ENCODE measurements at regions not wholly inside any gene's neighbourhood (a gene's known extent, or its start where the extent isn't known, plus 50 kb on each side); places are given as distances from the start of the nearest gene placed in this dataset.

DNA sequence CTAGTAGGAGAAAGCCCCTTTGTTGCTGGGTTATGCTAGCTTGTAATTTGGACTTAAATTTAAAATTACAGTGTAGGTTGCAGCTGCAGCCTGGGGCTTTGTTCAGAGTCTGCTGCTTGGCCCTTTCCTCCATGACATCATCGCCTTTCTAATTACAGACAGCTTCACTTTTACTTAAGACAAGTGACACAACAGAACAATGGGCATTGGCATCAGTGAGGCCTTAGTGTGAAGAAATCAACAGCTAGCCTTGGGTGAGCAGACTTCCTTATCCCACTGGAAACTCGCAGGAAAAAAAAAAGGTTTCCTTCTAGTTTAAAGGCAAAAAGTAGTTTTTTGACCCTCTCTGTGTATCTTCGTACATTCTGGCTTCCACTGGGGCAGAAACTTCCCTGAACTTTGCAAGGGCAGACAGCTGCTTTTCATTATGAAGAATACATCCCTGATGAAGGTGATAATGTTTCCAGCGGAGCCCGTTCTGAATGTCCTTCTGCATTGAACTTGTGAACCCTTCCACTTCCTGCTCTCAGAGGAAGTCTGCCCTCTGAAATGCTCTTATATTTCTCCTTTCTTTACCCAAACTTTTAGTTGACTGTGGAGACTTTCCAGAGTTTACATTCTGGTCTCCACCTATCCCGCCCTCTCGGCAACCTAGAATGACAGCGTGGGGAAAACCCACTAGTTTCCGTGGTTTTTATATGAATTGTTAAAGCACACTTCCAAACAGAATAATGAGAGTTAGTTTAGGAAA is 123.2 kb upstream of the FAM9C start:
- 50 to 71% methylated on average over 9 of the region's 9 CpGs for WGBS, 2 donors

DNA sequence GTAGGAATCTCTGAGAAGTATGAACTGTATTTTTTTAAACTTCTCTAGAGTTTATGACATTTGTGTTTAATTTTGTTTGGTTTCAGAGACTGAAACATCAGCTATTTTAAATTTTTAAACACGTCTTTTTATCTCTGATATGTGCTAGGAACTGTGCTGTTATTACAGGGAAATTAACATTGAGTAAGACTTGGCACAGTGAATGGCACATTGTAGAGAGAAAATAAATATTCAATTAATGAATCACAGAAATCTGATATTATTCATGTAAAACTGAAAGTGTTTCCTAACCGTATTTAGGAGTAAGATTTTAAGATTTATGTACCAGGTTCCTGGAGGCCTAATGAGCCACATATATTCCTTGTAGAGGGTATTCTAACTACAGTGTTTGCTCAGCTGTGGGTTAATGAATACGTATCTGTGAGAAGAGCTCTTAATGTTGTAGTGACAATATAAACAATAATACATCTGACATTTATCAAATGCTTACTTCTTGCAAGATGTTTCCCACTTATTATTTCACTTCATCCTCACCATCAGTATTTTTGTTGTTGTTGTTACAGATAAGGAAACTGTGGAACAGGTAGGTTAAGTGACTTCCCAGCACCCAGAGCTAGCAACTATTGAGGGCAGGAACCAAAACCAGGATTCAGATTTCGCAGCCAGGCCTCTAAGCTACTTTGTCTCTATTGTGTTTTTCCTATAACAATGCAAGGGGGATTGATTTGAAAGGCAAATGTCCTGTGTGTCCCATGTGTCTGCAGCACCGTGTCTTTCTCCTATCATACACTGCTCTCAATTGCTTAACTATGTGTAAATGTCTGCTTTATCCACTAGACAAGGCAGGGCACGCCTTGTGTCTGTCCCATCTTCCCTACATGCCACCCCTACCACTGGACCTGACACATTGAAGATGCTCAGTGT is 121.1 kb upstream of the FAM9C start:
- Histone ChIP-seq H3K4me1 (peaks cover 0 to 5% (median under 1%) of the 10 kb centered on the region in 4 donors), H3K36me3 (no peaks in the 10 kb centered on the region), H3K27me3 (no peaks in the 10 kb centered on the region), H3K4me3 (no peak overlapping the region), H3K27ac (peak overlapping the region in 2 of 4 donors; percentile 7 to 58), H3K9me3 (no peaks in the 10 kb centered on the region)
- intact Hi-C loops (cut with DNase I): no loop called here
- 51 to 75% methylated on average over 6 of the region's 6 CpGs for WGBS, 2 donors
- no peak for DNase-seq
- TF ChIP-seq POLR2AphosphoS5 (IDR thresholded peaks at IDR 0.05) (no peak), POLR2A (IDR thresholded peaks at IDR 0.05) (no peak), EP300 (IDR thresholded peaks at IDR 0.05) (no peak)
- TF ChIP-seq, protein P1, sequence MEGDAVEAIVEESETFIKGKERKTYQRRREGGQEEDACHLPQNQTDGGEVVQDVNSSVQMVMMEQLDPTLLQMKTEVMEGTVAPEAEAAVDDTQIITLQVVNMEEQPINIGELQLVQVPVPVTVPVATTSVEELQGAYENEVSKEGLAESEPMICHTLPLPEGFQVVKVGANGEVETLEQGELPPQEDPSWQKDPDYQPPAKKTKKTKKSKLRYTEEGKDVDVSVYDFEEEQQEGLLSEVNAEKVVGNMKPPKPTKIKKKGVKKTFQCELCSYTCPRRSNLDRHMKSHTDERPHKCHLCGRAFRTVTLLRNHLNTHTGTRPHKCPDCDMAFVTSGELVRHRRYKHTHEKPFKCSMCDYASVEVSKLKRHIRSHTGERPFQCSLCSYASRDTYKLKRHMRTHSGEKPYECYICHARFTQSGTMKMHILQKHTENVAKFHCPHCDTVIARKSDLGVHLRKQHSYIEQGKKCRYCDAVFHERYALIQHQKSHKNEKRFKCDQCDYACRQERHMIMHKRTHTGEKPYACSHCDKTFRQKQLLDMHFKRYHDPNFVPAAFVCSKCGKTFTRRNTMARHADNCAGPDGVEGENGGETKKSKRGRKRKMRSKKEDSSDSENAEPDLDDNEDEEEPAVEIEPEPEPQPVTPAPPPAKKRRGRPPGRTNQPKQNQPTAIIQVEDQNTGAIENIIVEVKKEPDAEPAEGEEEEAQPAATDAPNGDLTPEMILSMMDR (IDR thresholded peaks at IDR 0.05): no peak

More for the DNA sequence above, 123.2 kb upstream of the FAM9C start:
- DNase-seq: no peak
- peak overlapping the region; percentile 12 to 59 (median 52) for H3K27ac ChIP-seq
- H3K4me1 ChIP-seq: no peaks in the 10 kb centered on the region
- no peak overlapping the region for H3K4me3 ChIP-seq
- intact Hi-C loops (cut with DNase I): no loop called here
- TF ChIP-seq EP300 (IDR thresholded peaks at IDR 0.05) (no peak), POLR2A (IDR thresholded peaks at IDR 0.05) (no peak), POLR2AphosphoS5 (IDR thresholded peaks at IDR 0.05) (peak in 1 of 4 donors; percentile 15)
- TF ChIP-seq, protein P1 (IDR thresholded peaks at IDR 0.05): no peak
- no peaks in the 10 kb centered on the region for H3K36me3 ChIP-seq
- H3K9me3 ChIP-seq: no peaks in the 10 kb centered on the region
- H3K27me3 ChIP-seq: no peaks in the 10 kb centered on the region

DNA sequence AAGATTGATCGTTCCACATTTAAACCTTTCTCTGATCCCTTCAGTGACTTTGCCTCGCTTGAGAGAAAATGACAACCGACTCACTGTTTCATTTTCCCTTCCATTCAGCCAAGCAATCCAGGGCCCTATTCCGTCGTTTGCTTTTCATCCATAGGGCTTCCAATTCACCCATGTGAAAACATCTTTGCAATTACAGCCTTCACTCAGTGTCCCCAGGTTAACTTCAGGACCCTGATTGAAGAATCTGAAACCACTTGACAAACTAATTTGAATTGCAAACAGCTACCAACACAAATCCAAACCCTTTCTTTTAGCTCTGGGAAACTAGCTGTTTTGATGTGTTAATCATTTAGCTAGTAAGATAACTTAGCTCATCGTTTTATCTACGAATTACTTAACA is 120.2 kb upstream of the FAM9C start:
- H3K4me3 ChIP-seq: no peak overlapping the region
- no peaks in the 10 kb centered on the region for H3K27me3 ChIP-seq
- intact Hi-C loops (cut with DNase I): no loop called here
- H3K27ac ChIP-seq: peak overlapping the region in 2 of 4 donors; percentile 23 to 58
- TF ChIP-seq EP300 (IDR thresholded peaks at IDR 0.05) (no peak), POLR2AphosphoS5 (IDR thresholded peaks at IDR 0.05) (no peak), POLR2A (IDR thresholded peaks at IDR 0.05) (no peak)
- TF ChIP-seq, protein P1 (IDR thresholded peaks at IDR 0.05): no peak
- H3K4me1 ChIP-seq: peaks cover 0 to 14% (median 5%) of the 10 kb centered on the region in 4 donors
- WGBS, 2 donors: 53 to 65% methylated on average over 7 of the region's 7 CpGs
- no peak for DNase-seq
- no peaks in the 10 kb centered on the region for H3K36me3 ChIP-seq
- no peaks in the 10 kb centered on the region for H3K9me3 ChIP-seq

DNA sequence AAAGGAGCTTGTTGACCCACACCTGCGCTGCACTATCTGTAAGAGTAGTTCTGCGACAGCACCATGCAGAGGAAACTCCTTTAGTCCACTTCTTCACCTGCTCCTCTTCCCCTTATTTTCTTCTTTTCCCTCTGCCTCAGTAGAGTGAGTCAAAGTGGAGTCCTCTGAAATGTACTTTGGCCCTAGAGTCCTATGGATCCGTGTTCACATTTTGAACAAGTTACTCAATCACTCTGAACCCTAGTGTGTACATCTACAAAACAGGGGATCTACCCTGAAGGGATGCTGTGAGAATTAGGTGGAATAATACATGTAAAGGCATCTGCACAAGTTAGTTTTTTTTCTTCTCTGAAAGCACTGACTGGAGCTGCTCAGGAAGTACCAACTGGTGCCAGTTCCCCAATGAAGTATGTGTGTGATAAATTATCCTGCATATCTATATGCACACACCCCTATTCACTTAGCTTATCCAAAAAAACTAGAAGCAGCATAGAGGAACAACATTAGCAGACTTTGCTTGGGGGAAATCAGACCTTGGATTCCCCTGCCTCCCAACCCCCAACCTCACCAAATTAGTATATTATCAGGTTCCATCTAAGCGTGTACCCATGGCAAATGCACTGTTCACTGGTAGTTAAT is 118.5 kb upstream of the FAM9C start:
- Histone ChIP-seq H3K36me3 (no peaks in the 10 kb centered on the region), H3K4me3 (no peak overlapping the region), H3K4me1 (peaks cover 0 to 14% (median 6%) of the 10 kb centered on the region in 4 donors), H3K9me3 (no peaks in the 10 kb centered on the region), H3K27ac (no peak overlapping the region), H3K27me3 (no peaks in the 10 kb centered on the region)
- DNase-seq: no peak
- intact Hi-C loops (cut with DNase I): no loop called here
- TF ChIP-seq POLR2A (IDR thresholded peaks at IDR 0.05) (no peak), POLR2AphosphoS5 (IDR thresholded peaks at IDR 0.05) (no peak), EP300 (IDR thresholded peaks at IDR 0.05) (no peak)
- TF ChIP-seq, protein P1 (IDR thresholded peaks at IDR 0.05): no peak
- 77 to 78% methylated on average over 4 of the region's 4 CpGs for WGBS, 2 donors
